ENCODE measurements at regions not wholly inside any gene's neighbourhood (a gene's known extent, or its start where the extent isn't known, plus 50 kb on each side); places are given as distances from the start of the nearest gene placed in this dataset.

DNA sequence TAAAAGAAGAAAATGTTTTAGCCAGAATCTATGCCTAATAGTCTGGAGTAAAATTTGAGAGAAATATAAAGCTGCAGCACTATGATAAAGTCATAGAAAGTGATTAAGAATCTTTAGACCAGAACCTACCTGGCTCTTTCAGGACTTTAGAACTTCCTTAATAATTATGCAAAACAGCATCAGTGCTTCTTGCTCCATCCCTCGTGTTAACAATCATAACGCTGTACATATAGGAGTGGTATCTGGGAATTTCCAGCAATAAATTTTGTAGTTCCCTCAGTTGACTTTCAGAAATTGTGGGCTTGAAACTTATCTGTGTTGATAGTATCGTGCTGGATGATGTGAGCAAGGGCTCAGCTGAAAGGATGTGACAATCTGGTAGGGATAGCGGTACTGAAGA is 102.1 kb upstream of the RASGEF1B start:
- no peaks in the 10 kb centered on the region for H4K20me1 ChIP-seq (ENCODE audit: insufficient read depth, low read length)
- no peaks in the 10 kb centered on the region for H3K27me3 ChIP-seq (ENCODE audit: insufficient read depth, low read length)
- no peaks in the 10 kb centered on the region for H3K9me2 ChIP-seq (ENCODE audit: low read depth, low read length)
- H3K4me1 ChIP-seq (ENCODE audit: insufficient read depth, low read length, severe bottlenecking): peaks cover 39% of the 10 kb centered on the region
- H3F3A ChIP-seq (ENCODE audit: insufficient read depth, low read length): no peaks in the 10 kb centered on the region
- H3K36me3 ChIP-seq (ENCODE audit: insufficient read depth, low read length): no peaks in the 10 kb centered on the region
- no peaks in the 10 kb centered on the region for H3K79me2 ChIP-seq (ENCODE audit: insufficient read depth, low read length)
- no peak overlapping the region for H2AFZ ChIP-seq (ENCODE audit: low read length)
- TF ChIP-seq, protein P1, sequence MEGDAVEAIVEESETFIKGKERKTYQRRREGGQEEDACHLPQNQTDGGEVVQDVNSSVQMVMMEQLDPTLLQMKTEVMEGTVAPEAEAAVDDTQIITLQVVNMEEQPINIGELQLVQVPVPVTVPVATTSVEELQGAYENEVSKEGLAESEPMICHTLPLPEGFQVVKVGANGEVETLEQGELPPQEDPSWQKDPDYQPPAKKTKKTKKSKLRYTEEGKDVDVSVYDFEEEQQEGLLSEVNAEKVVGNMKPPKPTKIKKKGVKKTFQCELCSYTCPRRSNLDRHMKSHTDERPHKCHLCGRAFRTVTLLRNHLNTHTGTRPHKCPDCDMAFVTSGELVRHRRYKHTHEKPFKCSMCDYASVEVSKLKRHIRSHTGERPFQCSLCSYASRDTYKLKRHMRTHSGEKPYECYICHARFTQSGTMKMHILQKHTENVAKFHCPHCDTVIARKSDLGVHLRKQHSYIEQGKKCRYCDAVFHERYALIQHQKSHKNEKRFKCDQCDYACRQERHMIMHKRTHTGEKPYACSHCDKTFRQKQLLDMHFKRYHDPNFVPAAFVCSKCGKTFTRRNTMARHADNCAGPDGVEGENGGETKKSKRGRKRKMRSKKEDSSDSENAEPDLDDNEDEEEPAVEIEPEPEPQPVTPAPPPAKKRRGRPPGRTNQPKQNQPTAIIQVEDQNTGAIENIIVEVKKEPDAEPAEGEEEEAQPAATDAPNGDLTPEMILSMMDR (IDR thresholded peaks at IDR 0.05; ENCODE audit: low read length): no peak
- TF ChIP-seq EZH2 (IDR thresholded peaks at IDR 0.05; ENCODE audit: borderline replicate concordance, low read length): no peak
- H3K9me3 ChIP-seq (ENCODE audit: low read length): no peaks in the 10 kb centered on the region
- no peak overlapping the region for H3K4me3 ChIP-seq (ENCODE audit: low read depth, low read length, poor library complexity, severe bottlenecking)
- H3K27ac ChIP-seq (ENCODE audit: low read depth, low read length, poor library complexity, severe bottlenecking): no peak overlapping the region
- no peak overlapping the region for H3K9ac ChIP-seq (ENCODE audit: low read length)
- peak overlapping the region; percentile 13; the same call in 1 of the 2 replicates for H3K4me2 ChIP-seq (ENCODE audit: low read length)

DNA sequence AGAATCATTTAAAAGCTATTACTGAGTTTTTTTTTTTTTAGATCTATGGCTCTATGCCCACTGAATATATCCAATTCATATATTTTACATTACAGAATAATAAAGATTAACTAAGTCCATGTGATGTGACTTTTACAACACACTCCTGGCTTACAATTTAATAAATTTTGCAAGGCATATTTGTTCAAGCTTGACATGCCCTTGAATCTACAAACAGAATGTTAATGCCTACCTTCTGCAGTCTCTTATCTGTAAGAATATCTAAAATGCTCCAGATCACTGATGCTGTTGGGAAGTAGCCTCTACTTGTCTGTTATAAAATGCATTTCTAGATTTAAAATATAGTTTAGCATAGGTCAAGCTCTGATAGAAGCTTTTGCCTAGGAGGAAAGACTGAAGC is 100.7 kb upstream of the RASGEF1B start:
- H3K9me3 ChIP-seq (ENCODE audit: low read length): no peaks in the 10 kb centered on the region

DNA sequence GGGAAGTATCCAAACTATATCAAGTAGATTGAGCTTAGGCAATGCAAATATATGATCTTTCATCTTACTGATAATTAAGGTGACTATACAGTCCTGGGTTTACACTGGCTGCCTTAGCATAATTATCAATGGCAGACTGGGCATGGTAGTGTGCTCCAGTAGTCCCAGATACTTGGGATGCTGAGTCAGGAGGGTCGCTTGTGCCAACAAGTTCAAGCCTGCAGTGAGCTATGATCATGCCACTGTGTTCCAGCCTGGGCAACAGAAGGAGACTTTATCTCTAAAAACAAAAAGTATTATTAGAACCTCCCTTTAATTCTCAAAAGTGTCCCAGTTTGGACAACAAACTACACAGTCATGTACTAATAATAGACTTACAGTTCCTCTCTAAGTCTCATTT is 99.4 kb upstream of the RASGEF1B start:
- Histone ChIP-seq H3K4me1 (ENCODE audit: insufficient read depth, low read length, severe bottlenecking) (peaks cover 43% of the 10 kb centered on the region), H3F3A (ENCODE audit: insufficient read depth, low read length) (peaks cover 5% of the 10 kb centered on the region; the same call in 1 of the 2 replicates), H3K9ac (ENCODE audit: low read length) (no peak overlapping the region), H3K27ac (ENCODE audit: low read depth, low read length, poor library complexity, severe bottlenecking) (no peak overlapping the region), H3K9me2 (ENCODE audit: low read depth, low read length) (no peaks in the 10 kb centered on the region), H2AFZ (ENCODE audit: low read length) (no peak overlapping the region), H3K9me3 (ENCODE audit: low read length) (no peaks in the 10 kb centered on the region), H3K4me3 (ENCODE audit: low read depth, low read length, poor library complexity, severe bottlenecking) (no peak overlapping the region), H3K79me2 (ENCODE audit: insufficient read depth, low read length) (no peaks in the 10 kb centered on the region), H3K4me2 (ENCODE audit: low read length) (no peak overlapping the region), H3K36me3 (ENCODE audit: insufficient read depth, low read length) (no peaks in the 10 kb centered on the region), H3K27me3 (ENCODE audit: insufficient read depth, low read length) (no peaks in the 10 kb centered on the region), H4K20me1 (ENCODE audit: insufficient read depth, low read length) (no peaks in the 10 kb centered on the region)
- no peak for TF ChIP-seq EZH2 (IDR thresholded peaks at IDR 0.05; ENCODE audit: borderline replicate concordance, low read length)
- TF ChIP-seq, protein P1 (IDR thresholded peaks at IDR 0.05; ENCODE audit: low read length): no peak

More for the DNA sequence above, 100.7 kb upstream of the RASGEF1B start:
- no peak overlapping the region for H3K27ac ChIP-seq (ENCODE audit: low read depth, low read length, poor library complexity, severe bottlenecking)
- no peak for TF ChIP-seq EZH2 (IDR thresholded peaks at IDR 0.05; ENCODE audit: borderline replicate concordance, low read length)
- TF ChIP-seq, protein P1 (IDR thresholded peaks at IDR 0.05; ENCODE audit: low read length): no peak
- H3K4me1 ChIP-seq (ENCODE audit: insufficient read depth, low read length, severe bottlenecking): peaks cover 43% of the 10 kb centered on the region
- H3K27me3 ChIP-seq (ENCODE audit: insufficient read depth, low read length): no peaks in the 10 kb centered on the region
- no peak overlapping the region for H3K4me2 ChIP-seq (ENCODE audit: low read length)
- no peaks in the 10 kb centered on the region for H3K79me2 ChIP-seq (ENCODE audit: insufficient read depth, low read length)
- no peaks in the 10 kb centered on the region for H3K36me3 ChIP-seq (ENCODE audit: insufficient read depth, low read length)
- no peaks in the 10 kb centered on the region for H3K9me2 ChIP-seq (ENCODE audit: low read depth, low read length)
- H4K20me1 ChIP-seq (ENCODE audit: insufficient read depth, low read length): no peaks in the 10 kb centered on the region
- no peak overlapping the region for H3K4me3 ChIP-seq (ENCODE audit: low read depth, low read length, poor library complexity, severe bottlenecking)
- H3K9ac ChIP-seq (ENCODE audit: low read length): no peak overlapping the region
- H2AFZ ChIP-seq (ENCODE audit: low read length): no peak overlapping the region
- no peaks in the 10 kb centered on the region for H3F3A ChIP-seq (ENCODE audit: insufficient read depth, low read length)

Data from OCI-LY1 (cell line).